Loucy (cell line): ENCODE measurements at regions not wholly inside any gene's neighbourhood (a gene's known extent, or its start where the extent isn't known, plus 50 kb on each side); places are given as distances from the start of the nearest gene placed in this dataset.

Experiments used
- H2AFZ ChIP-seq: fragments of 200-600 bp; sonication (generic); 2 replicates; pipeline ENCODE4 v1.6.0; 2016; ENCODE audit warnings: antibody characterized with exemption, mild to moderate bottlenecking, low read length, moderate library complexity
- H3F3A ChIP-seq: fragments of 200-600 bp; 2 replicates; pipeline ENCODE4 v1.6.0; 2016; ENCODE audit warnings: antibody characterized with exemption, low read depth, mild to moderate bottlenecking
- H3K27me3 ChIP-seq: fragments of 200-600 bp; sonication (generic); 2 replicates; pipeline ENCODE4 v1.6.1; 2014; ENCODE audit warnings: low read length, mild to moderate bottlenecking; ENCODE audit not compliant: insufficient read depth, poor library complexity, severe bottlenecking
- H3K36me3 ChIP-seq: fragments of 200-600 bp; sonication (generic); 2 replicates; pipeline ENCODE4 v1.6.1; 2016; ENCODE audit warnings: low read length; ENCODE audit not compliant: insufficient read depth
- H3K4me1 ChIP-seq: fragments of 200-600 bp; sonication (generic); 2 replicates; pipeline ENCODE4 v1.5.1; 2014; ENCODE audit warnings: low read length, mild to moderate bottlenecking; ENCODE audit not compliant: insufficient read depth, poor library complexity, severe bottlenecking
- H3K4me2 ChIP-seq: fragments of 200-600 bp; sonication (generic); 2 replicates; pipeline ENCODE4 v1.6.0; 2014; ENCODE audit warnings: antibody characterized with exemption, low read length, low read depth, mild to moderate bottlenecking; ENCODE audit not compliant: poor library complexity, severe bottlenecking
- H3K4me3 ChIP-seq: fragments of 200-600 bp; sonication (generic); 2 replicates; pipeline ENCODE4 v1.5.1; 2014; ENCODE audit warnings: low read length, mild to moderate bottlenecking, mixed read lengths; ENCODE audit not compliant: poor library complexity, severe bottlenecking
- H3K79me2 ChIP-seq: fragments of 200-600 bp; sonication (generic); 2 replicates; pipeline ENCODE4 v1.6.1; 2014; ENCODE audit warnings: low read length; ENCODE audit not compliant: insufficient read depth
- H3K9ac ChIP-seq: fragments of 200-600 bp; sonication (generic); 2 replicates; pipeline ENCODE4 v1.6.0; 2014; ENCODE audit warnings: mild to moderate bottlenecking, low read depth, low read length, moderate library complexity; ENCODE audit not compliant: poor library complexity, severe bottlenecking
- H3K9me2 ChIP-seq: fragments of 200-600 bp; sonication (generic); replicated peaks from 2 replicates; pipeline ENCODE4 v1.6.1; 2016; ENCODE audit warnings: low read depth, low read length, mixed read lengths
- H3K9me3 ChIP-seq: fragments of 200-600 bp; sonication (generic); 2 replicates; pipeline ENCODE4 v1.6.1; 2014; ENCODE audit warnings: mild to moderate bottlenecking, antibody characterized with exemption, low read length, low read depth; ENCODE audit not compliant: insufficient read depth
- H4K20me1 ChIP-seq: fragments of 200-600 bp; sonication (generic); 2 replicates; pipeline ENCODE4 v1.6.0; 2014; ENCODE audit warnings: antibody characterized with exemption, low read length, mild to moderate bottlenecking; ENCODE audit not compliant: insufficient read depth, poor library complexity, severe bottlenecking
- EZH2phosphoT487 ChIP-seq: fragments of 200-600 bp; IDR thresholded peaks from 2 replicates; pipeline ENCODE4 v1.6.1; 2018; ENCODE audit warnings: antibody characterized with exemption, mild to moderate bottlenecking, moderate library complexity, borderline replicate concordance
- TF ChIP-seq, protein P1 (sequence below): fragments of 200-600 bp; sonication (generic); conservative IDR thresholded peaks from 2 replicates; pipeline ENCODE4 v1.5.1; 2014; ENCODE audit warnings: mild to moderate bottlenecking, antibody characterized with exemption, low read length

DNA sequence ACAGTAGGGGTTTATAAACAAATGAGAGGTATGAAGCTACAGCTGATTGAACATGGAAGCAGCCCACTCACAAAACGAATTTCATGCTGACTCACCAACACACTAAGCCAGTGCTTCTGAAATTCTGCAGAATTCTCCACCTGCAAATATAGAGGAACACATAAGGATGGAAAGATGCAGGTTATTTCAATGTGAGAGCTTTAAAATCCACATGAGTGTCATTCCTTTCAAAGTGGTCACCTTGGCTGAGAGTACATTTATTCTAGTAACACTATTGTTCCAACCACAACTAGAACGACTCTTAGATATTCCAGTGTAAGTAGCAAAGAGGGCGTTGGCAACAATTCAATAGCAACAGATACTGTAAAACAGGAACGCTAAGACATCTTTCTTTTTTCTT is 189.9 kb upstream of the TSC22D2 start:
- no peak overlapping the region for H3K4me3 ChIP-seq
- no peak overlapping the region for H3K4me2 ChIP-seq
- H3K9ac ChIP-seq, result no peak overlapping the region
- no peaks in the 10 kb centered on the region for H3K36me3 ChIP-seq
- no peaks in the 10 kb centered on the region for H3F3A ChIP-seq
- H3K9me2 ChIP-seq, result no peaks in the 10 kb centered on the region
- H2AFZ ChIP-seq, result no peak overlapping the region
- no peaks in the 10 kb centered on the region for H3K27me3 ChIP-seq
- TF ChIP-seq, protein P1, sequence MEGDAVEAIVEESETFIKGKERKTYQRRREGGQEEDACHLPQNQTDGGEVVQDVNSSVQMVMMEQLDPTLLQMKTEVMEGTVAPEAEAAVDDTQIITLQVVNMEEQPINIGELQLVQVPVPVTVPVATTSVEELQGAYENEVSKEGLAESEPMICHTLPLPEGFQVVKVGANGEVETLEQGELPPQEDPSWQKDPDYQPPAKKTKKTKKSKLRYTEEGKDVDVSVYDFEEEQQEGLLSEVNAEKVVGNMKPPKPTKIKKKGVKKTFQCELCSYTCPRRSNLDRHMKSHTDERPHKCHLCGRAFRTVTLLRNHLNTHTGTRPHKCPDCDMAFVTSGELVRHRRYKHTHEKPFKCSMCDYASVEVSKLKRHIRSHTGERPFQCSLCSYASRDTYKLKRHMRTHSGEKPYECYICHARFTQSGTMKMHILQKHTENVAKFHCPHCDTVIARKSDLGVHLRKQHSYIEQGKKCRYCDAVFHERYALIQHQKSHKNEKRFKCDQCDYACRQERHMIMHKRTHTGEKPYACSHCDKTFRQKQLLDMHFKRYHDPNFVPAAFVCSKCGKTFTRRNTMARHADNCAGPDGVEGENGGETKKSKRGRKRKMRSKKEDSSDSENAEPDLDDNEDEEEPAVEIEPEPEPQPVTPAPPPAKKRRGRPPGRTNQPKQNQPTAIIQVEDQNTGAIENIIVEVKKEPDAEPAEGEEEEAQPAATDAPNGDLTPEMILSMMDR, result no peak
- no peak for TF ChIP-seq EZH2phosphoT487
- no peaks in the 10 kb centered on the region for H4K20me1 ChIP-seq
- H3K4me1 ChIP-seq, result no peaks in the 10 kb centered on the region
- no peaks in the 10 kb centered on the region for H3K9me3 ChIP-seq
- H3K79me2 ChIP-seq, result no peaks in the 10 kb centered on the region

DNA sequence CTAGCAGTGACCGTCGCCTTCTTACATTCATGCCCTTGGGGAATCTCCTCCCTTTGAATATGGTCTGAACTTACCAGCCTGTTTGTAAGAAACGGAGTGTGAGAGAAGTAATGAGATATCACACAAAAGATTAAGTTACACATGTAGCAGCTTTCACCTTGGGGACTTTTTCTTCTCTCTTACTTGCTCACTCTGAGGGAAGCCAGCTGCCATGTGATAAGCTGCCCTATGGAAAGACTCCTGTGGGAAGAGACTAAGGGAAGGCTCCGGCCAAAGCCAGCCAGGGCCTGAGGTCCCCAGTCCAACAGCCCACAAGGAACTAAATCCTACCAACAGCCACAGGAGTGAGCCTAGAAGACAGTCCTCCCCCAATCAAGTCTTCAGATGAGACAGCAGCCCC is 190.4 kb upstream of the TSC22D2 start:
- no peaks in the 10 kb centered on the region for H3K36me3 ChIP-seq
- H4K20me1 ChIP-seq, result no peaks in the 10 kb centered on the region
- H3K4me3 ChIP-seq, result no peak overlapping the region
- H3K9ac ChIP-seq, result no peak overlapping the region
- no peaks in the 10 kb centered on the region for H3K4me1 ChIP-seq
- no peaks in the 10 kb centered on the region for H3K9me3 ChIP-seq
- no peak overlapping the region for H3K4me2 ChIP-seq
- H3K27me3 ChIP-seq, result no peaks in the 10 kb centered on the region
- no peaks in the 10 kb centered on the region for H3K79me2 ChIP-seq
- no peaks in the 10 kb centered on the region for H3F3A ChIP-seq
- H2AFZ ChIP-seq, result no peak overlapping the region
- H3K9me2 ChIP-seq, result no peaks in the 10 kb centered on the region
- TF ChIP-seq, protein P1, result no peak
- no peak for TF ChIP-seq EZH2phosphoT487

DNA sequence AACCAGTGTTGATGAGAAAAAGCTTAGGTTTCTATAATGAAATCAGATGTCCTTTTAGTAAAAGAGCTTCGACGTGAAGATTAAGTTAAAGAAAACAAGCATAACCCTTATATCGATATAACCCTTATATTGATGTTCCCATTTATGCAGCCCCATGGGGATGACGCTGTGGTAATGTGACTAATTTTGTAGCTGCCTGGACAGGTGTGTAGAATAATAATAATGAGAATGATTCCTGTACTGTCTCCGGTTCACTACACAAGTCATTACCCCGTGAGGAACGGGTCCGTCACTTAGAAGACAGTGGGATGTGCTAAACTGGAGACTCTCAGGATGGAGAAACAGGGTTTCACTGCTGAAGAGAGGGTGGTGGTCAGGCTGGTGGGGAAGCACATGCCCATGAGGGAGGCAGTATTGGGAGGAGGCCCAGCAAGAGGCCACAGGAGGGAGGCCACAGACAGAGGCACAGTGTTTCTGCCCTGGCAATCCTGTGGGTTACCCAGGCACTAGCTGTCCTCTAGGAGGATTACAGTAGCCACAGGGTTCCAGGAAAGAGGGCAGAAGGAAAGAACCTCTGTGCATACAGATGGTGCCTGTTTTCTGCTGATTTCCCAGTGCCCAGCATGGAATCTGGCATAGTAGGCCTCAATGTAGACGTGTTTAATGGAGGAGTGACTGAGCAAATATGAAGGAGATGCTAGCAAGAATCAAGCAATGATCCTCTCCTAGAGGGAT is 191.1 kb upstream of the TSC22D2 start:
- H3K9ac ChIP-seq, result no peak overlapping the region
- H4K20me1 ChIP-seq, result no peaks in the 10 kb centered on the region
- H3K27me3 ChIP-seq, result no peaks in the 10 kb centered on the region
- H3K9me3 ChIP-seq, result no peaks in the 10 kb centered on the region
- no peaks in the 10 kb centered on the region for H3K4me1 ChIP-seq
- H3K36me3 ChIP-seq, result no peaks in the 10 kb centered on the region
- TF ChIP-seq, protein P1, result no peak
- TF ChIP-seq EZH2phosphoT487, result no peak
- no peak overlapping the region for H3K4me2 ChIP-seq
- no peak overlapping the region for H3K4me3 ChIP-seq
- no peak overlapping the region for H2AFZ ChIP-seq
- H3F3A ChIP-seq, result no peaks in the 10 kb centered on the region
- no peaks in the 10 kb centered on the region for H3K79me2 ChIP-seq
- no peaks in the 10 kb centered on the region for H3K9me2 ChIP-seq
